HL-60 (cell line): ENCODE measurements at regions not wholly inside any gene's neighbourhood (a gene's known extent, or its start where the extent isn't known, plus 50 kb on each side); places are given as distances from the start of the nearest gene placed in this dataset.

Source experiments
- DNase-seq, 2 experiments: peaks; one replicate each; pipeline ENCODE4 v3.0.0-alpha.2; 2010 to 2020; ENCODE audit warnings: low read depth in 1 of 2, low spot score in 1 of 2
- H3K27ac ChIP-seq: fragments of 250-450 bp; sonication (Bioruptor Pico); replicated peaks from 2 replicates; pipeline ENCODE4 v1.5.1; 2020; ENCODE audit warnings: mild to moderate bottlenecking, moderate library complexity
- H3K27me3 ChIP-seq: fragments of 250-450 bp; sonication (Bioruptor Pico); 2 replicates; pipeline ENCODE4 v1.5.1; 2021; ENCODE audit warnings: mild to moderate bottlenecking, moderate library complexity; ENCODE audit not compliant: insufficient read depth, poor library complexity, severe bottlenecking
- H3K4me3 ChIP-seq: replicated peaks from 2 replicates; pipeline ENCODE4 v1.5.1; 2011; ENCODE audit warnings: mild to moderate bottlenecking, control low read depth, low read length; ENCODE audit not compliant: insufficient read depth
- CTCF ChIP-seq: IDR thresholded peaks from one replicate; pipeline ENCODE4 v1.5.1; 2011; ENCODE audit warnings: low read length, control low read depth, inconsistent platforms; ENCODE audit not compliant: insufficient read depth
- GABPA ChIP-seq: IDR thresholded peaks from 2 replicates; pipeline ENCODE4 v1.6.1; 2012; ENCODE audit warnings: low read depth
- POLR2AphosphoS5 ChIP-seq: IDR thresholded peaks from 2 replicates; pipeline ENCODE4 v1.6.1; 2012; ENCODE audit warnings: low read depth
- REST ChIP-seq: IDR thresholded peaks from 2 replicates; pipeline ENCODE4 v1.6.1; 2012; ENCODE audit warnings: low read depth; ENCODE audit not compliant: insufficient replicate concordance
- SPI1 ChIP-seq: IDR thresholded peaks from 2 replicates; pipeline ENCODE4 v1.6.1; 2012; ENCODE audit warnings: low read depth, mild to moderate bottlenecking, borderline replicate concordance

GRCh38 chr2:236935083-236935482 lies 150.6 kb upstream of the COPS8 start:
- no peak for DNase-seq
- no peak overlapping the region for H3K27ac ChIP-seq
- H3K27me3 ChIP-seq: peaks cover 7% of the 10 kb centered on the region
- no peak for TF ChIP-seq SPI1
- TF ChIP-seq GABPA: no peak
- TF ChIP-seq POLR2AphosphoS5: no peak
- no peak for TF ChIP-seq REST
- no peak for TF ChIP-seq CTCF
- no peak overlapping the region for H3K4me3 ChIP-seq

- H3K27ac ChIP-seq: no peak overlapping the region
- no peak for DNase-seq
- peaks cover 7% of the 10 kb centered on the region for H3K27me3 ChIP-seq
- H3K4me3 ChIP-seq: no peak overlapping the region
- no peak for TF ChIP-seq REST
- TF ChIP-seq GABPA: no peak
- TF ChIP-seq CTCF: no peak
- no peak for TF ChIP-seq SPI1
- no peak for TF ChIP-seq POLR2AphosphoS5
These were observed 149.9 kb upstream of the COPS8 start for GRCh38 chr2:236935631-236936445.

- Histone ChIP-seq H3K4me3 (no peak overlapping the region), H3K27ac (no peak overlapping the region), H3K27me3 (peaks cover 2% of the 10 kb centered on the region)
- no peak for DNase-seq
- TF ChIP-seq GABPA: no peak
- TF ChIP-seq CTCF: no peak
- no peak for TF ChIP-seq POLR2AphosphoS5
- TF ChIP-seq REST: no peak
- TF ChIP-seq SPI1: no peak
These were observed 149.2 kb upstream of the COPS8 start for GRCh38 chr2:236936446-236936940.
